GM18867 (cell line): ENCODE measurements at regions not wholly inside any gene's neighbourhood (a gene's known extent, or its start where the extent isn't known, plus 50 kb on each side); places are given as distances from the start of the nearest gene placed in this dataset.
"Not testable (repeated sequence)": the region's sequence is repeated elsewhere in the genome, so short reads cannot be mapped to it uniquely, and the experiment has no call there.

Experiments
- ATAC-seq: cut with Tn5 transposase; IDR thresholded peaks from one replicate; pipeline ENCODE4 v1.9.1; 2021; ENCODE audit warnings: mild to moderate bottlenecking, moderate library complexity; ENCODE audit not compliant: unreplicated experiment

DNA sequence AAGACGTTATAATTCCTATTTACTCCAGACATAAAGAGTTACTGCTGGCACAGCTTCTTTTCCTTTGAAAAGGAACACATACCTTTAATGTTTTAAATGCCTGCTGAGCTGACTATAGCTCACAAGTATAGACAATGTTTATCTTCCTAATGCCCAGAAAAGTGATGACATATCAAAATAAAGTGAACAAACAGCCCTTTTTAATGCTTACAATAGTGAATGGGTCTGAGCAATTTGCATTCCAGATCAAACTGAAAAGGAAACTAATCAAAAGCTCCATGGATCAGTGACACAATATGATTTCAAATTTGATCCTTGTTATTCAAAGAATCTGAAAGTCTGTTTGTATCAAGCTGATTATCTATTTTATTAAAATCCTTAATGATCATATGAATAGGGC, 233.6 kb upstream of the SEMA3E start:
- no peak for ATAC-seq

DNA sequence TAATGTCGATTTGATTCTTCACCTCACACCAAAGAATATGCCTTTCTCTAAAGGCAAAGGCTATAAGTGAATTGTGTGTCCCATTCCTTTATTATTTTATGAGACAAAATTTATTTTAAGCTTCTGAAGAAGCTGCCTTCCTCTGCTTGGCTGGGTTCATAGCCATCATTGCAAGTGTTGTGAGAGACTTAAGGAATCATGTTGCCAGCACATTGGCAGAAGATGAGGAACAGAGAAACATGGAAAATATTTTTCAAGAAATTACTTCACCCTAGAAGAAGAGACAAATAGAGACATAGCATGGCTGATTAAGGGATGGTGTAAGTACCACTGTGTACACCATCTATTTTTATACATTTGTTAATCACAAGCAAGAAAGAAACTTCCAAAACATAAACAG, 230.1 kb upstream of the SEMA3E start:
- no peak for ATAC-seq

DNA sequence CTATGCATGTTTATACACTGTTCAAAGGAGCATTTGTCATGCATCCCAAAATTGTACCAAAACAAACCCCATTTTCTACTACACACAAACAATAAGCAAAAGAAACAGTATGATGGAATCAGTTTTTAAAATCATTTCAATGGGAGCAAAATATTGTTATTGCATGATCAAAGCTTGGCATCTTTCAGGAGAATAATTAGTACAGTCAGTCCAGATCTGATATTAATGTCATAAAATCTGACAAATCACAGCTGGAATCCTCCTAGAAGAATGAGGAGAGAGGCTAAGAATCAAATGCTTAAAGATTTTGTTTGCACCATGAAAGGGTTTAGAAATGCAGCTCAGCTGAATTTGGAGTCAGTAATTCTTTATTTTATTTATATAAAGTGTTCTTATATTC, 229.7 kb upstream of the SEMA3E start:
- ATAC-seq: no peak

DNA sequence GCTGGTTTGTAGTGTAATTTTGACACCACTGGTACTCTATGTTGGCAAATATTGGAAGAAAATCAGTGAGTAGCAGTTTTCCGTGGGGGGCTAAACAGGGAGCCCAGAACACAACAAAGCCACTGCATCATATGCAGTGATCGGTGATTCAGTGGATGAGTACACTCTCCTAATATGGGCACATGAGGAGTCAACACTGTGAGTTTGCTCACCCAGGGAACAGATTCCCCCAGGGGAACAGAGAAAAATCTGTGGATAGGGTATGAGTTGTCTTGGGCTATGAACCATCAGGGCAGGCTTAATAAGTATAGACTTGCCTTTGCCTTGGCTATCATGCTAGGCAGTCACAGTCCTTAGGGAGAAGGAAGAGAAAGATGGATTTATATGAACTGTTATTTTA, 227.7 kb upstream of the SEMA3E start:
- ATAC-seq: no peak

DNA sequence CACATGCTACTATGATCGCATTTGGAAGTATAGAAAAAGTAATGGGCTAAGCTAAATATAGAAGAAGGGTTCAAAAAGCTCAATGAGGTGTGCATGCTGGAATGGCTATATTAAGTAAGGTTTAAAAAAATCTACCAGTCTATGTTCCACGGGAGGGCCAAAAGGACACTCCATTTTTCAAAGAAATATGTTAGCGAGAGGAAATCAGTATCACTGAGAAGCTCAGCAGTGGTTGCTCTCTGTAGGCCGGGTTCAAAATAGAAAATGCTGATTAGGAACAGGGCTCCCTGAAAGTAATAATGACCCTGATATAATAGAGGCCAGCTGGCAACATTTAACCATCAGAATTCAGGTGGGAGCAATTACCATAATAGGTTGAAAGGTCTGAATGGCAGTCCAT, 224.5 kb upstream of the SEMA3E start:
- ATAC-seq: no peak

DNA sequence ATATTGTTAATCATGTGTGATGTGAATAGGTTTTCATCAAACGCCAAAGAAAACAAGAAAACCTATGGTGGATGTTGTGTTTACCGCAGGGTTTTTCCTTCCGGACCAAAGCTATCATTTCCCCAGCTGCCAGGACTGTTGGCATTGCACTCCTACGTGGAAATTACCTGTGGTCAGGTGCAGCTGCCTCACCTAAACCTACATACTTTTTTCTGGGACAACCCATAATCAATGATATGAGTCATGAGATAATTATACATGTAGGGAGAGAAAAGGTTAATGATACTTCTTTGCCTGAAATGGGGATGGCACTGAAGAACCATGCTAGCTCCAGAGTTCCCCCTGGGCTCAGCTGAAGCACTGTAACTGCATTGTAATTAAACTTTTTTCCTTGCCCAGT, 223.6 kb upstream of the SEMA3E start:
- no peak for ATAC-seq

DNA sequence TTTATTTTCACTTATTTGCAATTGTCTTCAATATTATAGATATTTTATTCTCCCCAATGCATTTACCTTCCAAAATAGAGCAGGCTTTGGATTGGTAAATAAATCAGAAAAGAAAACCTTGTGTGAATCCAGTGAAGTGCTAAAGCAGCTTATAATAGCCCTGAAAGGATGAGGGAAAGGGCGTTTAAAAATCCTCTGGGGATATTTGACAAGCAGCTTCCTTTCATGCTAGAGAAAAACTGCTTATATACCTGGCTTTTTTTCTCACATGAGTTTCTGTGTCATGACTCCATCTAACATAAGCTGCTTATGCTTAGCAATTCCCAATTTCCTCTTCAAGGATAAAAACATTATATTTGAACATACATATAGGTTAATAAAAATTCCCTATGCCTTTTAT, 221.6 kb upstream of the SEMA3E start:
- no peak for ATAC-seq

DNA sequence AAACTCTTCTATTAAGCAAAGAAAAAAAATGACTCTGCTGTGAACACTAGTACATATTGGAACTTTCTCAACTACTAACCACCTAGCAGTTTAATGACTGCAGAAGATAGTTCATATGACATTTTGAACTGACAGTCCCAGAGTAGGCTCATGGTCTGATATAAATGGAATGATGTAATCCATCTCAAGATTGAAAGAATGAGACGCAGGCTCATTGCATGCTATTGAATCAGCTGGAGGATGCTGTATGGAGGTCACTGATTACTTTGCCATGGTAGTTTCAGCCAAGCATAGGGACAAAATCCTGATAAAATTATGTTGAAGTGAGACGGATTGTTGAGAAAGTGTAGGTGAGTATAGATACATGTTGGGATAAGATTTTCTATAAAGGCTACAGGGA, 217.6 kb upstream of the SEMA3E start:
- ATAC-seq: no peak

DNA sequence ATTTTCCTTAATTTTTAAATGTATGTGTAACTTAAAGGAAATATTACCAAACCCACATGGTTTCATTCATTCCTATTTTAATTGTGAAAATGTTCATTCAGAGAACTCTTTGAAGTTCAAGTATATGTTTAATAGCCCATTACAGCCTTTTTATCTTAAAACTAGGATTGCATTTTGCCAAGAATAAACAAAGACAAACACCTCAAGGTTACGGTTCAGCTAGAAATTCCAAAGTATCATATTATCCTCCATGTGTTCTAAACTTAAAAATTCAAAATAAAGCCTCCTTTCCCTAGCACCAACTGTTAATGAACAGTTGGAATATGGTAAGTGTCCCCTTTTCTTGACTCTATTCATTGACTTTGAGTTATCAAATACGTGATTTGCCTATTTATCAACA, 215.6 kb upstream of the SEMA3E start:
- ATAC-seq: no peak

DNA sequence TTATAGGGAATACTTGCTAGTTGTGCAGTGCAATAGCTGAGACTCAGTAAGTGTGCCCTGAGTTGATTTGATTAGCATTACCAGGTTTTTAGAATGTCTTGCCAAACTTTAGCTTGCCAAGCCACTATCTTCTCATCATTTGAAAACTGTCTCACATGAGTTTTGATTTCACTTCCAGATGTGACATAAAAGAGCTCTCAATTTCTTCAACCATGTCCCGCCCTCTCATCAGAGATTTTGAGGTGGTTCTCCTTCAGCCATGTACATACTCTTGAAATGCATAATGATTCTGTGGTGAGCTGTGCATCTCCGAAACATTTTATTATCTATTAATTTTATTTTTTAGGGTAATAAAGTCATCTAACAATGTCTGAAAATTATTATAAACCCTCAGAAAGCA, 215.0 kb upstream of the SEMA3E start:
- ATAC-seq: no peak

DNA sequence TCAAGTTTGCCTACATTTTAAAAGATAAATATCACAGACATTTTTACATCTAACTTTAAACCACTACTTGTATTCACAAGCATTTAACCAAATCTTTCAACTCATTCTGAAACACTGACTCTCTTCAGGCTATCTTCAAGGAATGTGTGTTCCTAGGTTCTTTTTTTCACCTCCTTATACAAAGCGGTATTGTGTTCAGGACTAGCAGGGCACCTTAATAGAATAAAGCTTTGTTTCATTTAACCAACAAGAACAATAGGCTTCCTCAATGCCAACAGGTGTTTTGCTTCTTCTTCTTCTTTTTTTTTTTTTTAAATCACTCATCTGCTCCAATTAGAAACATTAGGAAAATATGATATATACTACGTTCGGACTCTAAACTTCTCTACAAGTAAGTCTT, 212.9 kb upstream of the SEMA3E start:
- ATAC-seq: no peak

DNA sequence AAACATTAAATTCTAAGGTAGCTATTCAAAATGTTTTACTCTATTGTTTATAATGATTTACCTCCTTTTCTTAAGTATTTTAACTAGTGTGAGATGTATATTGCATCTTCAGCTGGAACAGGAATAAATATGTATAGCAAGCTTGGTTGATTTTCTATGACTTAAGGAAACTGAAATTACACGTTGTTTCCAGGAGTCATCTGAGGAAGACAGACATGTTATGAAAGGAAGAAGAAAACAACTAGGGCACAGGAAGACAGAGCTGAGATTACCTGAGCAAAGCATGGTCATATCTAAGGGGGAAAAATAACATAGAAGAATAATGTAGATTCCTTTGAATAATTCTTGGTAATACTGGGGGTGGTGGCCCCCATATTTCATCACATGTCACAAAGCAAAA, 210.9 kb upstream of the SEMA3E start:
- ATAC-seq: no peak

DNA sequence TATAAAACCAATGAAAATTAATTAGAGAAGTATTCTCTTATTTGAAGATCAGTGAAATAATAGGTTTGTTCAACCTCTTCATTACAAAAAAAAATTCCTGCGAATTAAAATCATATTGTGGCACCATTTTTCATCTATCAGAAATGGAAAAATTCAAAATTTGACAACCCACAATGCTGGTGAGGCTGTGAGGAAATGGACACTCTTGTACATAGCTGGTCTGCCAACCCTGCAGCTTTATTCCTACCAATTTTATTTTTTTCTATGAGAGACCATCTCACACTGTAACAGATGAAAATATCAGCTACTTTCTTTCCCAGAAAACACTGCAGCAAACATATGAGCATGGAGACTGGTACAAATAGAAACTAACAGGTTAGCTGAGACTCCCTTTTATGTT, 208.8 kb upstream of the SEMA3E start:
- no peak for ATAC-seq

DNA sequence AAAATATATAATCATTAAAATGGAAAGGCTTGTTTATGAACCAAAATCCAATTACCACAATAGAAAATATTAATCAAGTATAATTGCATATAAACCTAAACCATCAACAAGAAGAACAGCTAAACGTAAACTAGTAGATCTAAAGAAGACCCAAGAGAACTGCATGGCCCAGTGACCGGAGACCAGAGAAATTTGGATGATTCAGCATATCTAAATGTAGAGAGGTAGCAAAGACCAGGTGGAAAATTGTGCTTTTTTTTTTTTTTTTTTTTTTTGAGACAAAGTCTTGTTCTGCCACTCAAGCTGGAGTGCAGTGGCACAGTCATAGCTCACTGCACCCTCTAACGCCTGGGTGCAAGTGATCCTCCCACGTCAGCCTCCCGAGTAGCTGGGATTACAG, 207.2 kb upstream of the SEMA3E start:
- no peak for ATAC-seq

DNA sequence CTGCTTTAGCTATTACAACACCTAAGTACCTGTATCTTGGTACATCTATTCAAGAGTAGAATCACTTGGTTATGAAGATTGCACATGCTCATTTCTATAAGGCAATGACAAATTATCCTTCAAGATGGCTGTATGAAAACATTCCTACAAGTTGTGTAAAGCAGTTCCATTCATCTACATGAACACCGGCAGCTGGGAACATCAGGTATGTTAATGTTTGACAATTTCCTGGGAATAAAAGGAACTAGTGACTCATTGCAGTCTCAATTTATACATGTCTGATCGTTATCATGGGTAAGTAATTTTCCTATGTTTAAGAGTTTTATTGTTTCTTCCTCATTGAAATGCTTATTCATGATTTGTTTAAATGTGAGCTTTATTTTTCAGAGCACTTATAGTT, 203.2 kb upstream of the SEMA3E start:
- no peak for ATAC-seq

DNA sequence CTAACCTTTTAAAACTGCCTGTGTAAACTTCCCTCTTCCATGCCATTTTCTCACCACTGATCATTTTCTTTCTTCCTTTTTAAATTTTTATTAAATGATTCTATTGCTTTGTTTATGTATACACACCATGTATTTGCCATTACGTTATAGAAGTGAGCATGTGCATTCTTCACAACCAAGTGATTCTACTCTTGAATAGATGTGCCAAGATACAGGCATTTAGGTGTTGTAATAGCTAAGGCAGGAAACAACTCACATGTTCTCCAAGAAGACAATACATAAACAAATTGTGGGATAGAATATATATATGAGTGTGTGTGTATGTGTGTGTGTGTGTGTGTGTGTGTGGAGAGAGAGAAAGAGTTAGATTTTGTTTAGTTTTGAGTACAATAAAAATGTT, 202.6 kb upstream of the SEMA3E start:
- ATAC-seq: no peak

DNA sequence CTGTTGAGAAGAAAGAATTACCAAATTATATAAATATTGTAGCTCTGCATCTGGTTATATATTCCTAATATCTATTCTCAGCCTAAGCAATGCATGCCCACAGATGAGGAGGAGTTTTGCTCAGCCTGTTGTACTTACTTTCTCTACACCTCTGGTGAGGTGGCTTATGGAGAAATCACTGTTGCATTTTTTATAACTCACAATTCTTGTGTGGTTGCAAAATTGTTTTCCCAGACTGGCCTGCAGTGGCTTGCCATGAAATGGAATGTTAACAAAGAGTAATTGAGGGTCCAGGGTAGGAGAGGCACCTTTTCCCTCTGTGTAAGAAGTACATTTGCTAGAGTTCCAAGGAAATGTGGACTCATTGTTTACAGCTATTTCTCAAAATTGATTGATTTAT, 202.0 kb upstream of the SEMA3E start:
- ATAC-seq: no peak

DNA sequence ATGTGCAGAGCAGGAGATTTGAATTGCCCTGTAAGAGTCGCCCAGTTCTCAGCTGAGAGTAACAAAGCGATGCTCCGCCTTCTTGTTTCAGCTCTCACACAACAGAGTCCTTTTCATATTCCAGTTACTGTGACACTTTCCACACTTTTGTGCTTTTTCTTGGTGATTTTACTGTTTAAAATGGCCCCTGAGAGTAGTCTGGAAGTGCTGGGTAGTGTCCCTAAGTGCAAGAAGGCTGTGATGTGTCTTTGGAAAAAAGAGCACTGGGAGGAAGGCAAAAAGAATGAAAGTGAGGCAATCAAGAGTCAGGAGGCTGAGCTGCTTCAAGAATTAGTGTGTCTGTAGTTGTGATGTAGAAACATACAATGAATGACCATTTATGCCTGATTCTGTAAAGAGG, 201.2 kb upstream of the SEMA3E start:
- no peak for ATAC-seq

DNA sequence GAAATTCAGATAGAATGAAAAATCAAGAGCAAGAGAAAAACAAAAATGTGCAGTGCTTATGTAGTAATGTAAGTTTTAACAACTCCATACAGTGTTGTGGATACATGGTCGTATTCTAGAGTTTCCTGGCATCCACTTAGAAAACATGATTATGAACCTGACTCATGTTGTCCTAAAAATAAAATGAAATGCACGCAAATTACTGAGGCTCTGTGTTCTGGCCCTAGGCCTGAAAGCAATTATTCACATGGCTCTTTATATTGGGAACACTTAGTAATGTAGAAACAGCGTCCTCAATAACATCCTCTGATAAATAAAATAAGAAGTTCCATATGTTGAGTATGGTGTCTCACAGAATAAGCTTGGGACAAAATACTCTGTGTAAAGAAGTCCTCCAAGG, 200.2 kb upstream of the SEMA3E start:
- ATAC-seq: no peak

DNA sequence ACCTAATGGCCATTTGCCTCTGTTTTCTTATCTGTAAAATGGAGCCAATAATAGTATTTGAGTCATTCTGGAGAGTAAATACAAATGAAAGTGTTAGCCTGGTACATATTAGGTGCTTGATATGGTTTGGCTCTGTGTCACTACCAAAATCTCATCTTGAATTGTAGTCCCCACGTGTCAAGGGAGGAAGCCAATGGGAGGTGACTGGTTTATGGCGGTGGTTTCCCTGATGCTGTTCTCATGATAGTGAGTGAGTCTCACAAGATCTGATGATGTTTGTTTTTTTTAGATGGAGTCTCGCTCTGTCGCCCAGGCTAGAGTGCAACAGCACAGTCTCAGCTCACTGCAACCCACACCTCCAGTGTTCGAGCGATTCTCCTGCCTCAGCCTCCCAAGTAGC, 194.0 kb upstream of the SEMA3E start:
- no peak for ATAC-seq

DNA sequence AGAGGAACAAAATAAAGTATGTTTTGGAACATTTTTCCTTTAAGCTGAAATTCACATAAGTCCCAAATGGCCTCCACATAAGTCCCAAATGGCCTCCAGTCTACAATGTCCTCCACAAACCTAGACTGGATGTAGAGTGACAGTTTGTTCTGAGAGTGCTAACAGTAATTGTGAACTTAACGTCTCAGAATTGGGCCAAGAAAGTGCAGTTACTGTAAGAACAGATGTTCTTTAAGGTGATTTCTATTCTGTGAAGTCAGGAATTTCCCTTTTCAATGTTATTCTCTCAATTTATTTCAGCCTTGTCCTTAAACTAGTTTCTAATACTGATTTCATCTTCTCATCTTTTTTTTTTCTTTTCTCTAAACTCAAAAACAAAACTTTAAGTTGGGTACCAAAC, 188.7 kb upstream of the SEMA3E start:
- peak; percentile 57 for ATAC-seq

DNA sequence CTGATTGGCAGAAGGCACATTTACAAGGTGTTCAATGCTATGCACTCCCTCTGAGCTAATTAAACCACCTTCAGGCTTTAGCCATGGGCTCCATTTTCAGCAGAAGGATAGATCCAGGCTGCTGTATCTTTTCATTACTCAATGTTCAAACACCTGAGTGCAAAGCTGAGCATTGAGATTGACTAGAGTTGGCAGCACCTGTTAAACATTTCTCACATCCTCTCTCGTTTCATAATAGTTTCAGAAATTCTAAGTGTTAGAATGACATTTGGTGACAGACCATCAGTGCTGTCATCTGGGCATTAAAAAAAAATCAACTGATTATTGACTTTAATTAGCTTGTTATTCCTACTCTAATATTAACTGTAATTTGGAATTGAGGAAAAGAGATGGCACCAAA, 187.1 kb upstream of the SEMA3E start:
- ATAC-seq: peak; percentile 83

DNA sequence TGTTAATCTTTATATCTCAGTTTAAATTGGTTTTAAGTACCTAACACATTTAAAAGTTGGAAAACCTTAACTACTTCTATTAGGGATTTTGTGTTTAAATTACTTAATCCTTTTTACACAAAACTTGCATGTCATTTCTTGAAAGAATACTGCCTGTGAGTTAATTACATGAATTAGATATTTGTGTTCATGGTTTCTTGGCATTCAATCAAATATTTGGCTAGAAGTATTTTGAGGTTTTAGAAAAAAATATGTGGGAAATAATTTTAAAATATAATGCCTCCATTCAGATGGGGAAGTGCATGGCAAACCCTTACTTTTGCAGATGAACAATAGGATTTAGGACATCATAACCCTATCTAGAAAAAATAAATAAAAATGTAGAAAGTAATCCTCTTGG, 186.5 kb upstream of the SEMA3E start:
- ATAC-seq: no peak

DNA sequence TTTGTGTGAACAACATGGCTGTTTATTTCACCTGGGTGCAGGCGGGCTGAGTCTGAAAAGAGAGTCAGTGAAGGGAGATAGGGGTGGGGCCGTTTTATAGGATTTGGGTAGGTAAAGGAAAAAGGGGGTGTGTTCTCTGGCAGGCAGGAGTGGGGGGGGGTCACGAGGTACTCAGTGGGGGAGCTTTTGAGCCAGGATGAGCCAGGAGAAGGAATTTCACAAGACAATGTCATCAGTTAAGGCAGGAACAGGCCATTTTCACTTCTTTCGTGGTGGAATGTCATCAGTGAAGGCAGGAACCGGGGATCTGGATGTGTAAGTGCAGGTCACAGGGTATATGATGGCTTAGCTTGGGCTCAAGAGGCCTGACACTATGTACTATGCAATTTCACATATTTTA, 184.8 kb upstream of the SEMA3E start:
- ATAC-seq: not testable (repeated sequence)
